Sigmoid colon (tissue), 6 donors: ENCODE measurements at regions not wholly inside any gene's neighbourhood (a gene's known extent, or its start where the extent isn't known, plus 50 kb on each side); places are given as distances from the start of the nearest gene placed in this dataset.

Experiments
- DNase-seq: peaks from one replicate; pipeline ENCODE4 v3.0.0-alpha.2; 2019
- H3K27ac ChIP-seq, 4 donors: fragments of 200-600 bp; sonication (generic); one replicate each; pipeline ENCODE4 v1.5.1; 2016 to 2019; ENCODE audit warnings: mild to moderate bottlenecking in 1 of 4
- H3K27me3 ChIP-seq, 3 donors: fragments of 200-600 bp; sonication (generic); one replicate each; pipeline ENCODE4 v1.5.1; 2019; ENCODE audit warnings: mild to moderate bottlenecking in 1 of 3
- H3K36me3 ChIP-seq, 4 donors: fragments of 200-600 bp; sonication (generic); one replicate each; pipeline ENCODE4 v1.5.1; 2016 to 2019
- H3K4me1 ChIP-seq, 4 donors: fragments of 200-600 bp; sonication (generic); one replicate each; pipeline ENCODE4 v1.5.1; 2017 to 2019
- H3K4me3 ChIP-seq, 4 donors: fragments of 200-600 bp; sonication (generic); one replicate each; pipeline ENCODE4 v1.5.1; 2017 to 2019; ENCODE audit warnings: mild to moderate bottlenecking in 2 of 4, moderate library complexity in 1 of 4
- H3K9me3 ChIP-seq, 4 donors: fragments of 200-600 bp in 3 of 4; sonication (generic) in 3 of 4; one replicate each; pipeline versions ENCODE4 v1.5.1 to v1.6.1; 2013 to 2019
- CTCF ChIP-seq, 4 experiments: fragments of 450-650 bp in 3 of 4; fragments of 200-600 bp in 1 of 4; IDR thresholded peaks; one replicate each; pipeline ENCODE4 v1.5.1; 2016 to 2019; ENCODE audit warnings: antibody characterized with exemption in 4 of 4, mild to moderate bottlenecking in 3 of 4, moderate library complexity in 2 of 4
- EP300 ChIP-seq, 4 donors: sonication (generic); formaldehyde crosslinking; IDR thresholded peaks; one replicate each; pipeline ENCODE4 v1.6.1; 2017; ENCODE audit warnings: antibody characterized with exemption in 4 of 4
- POLR2A ChIP-seq, 2 donors: fragments of 450-650 bp; IDR thresholded peaks; one replicate each; pipeline ENCODE4 v1.6.1; 2016; ENCODE audit warnings: antibody characterized with exemption in 2 of 2, mild to moderate bottlenecking in 2 of 2, moderate library complexity in 2 of 2
- POLR2AphosphoS5 ChIP-seq, 4 donors: sonication (generic); formaldehyde crosslinking; IDR thresholded peaks; one replicate each; pipeline ENCODE4 v1.6.1; 2017; ENCODE audit warnings: antibody characterized with exemption in 4 of 4
- WGBS, 2 donors: extraction: QIAGEN DNeasy Blood & Tissue Kit; methylation state at CpG; one replicate each; pipeline ENCODE4 v1.1.7; 2013; 5-methylcytosine and 5-hydroxymethylcytosine counted together
- intact Hi-C: fragments of 100-400 bp; cut with DNase I; formaldehyde crosslinking; loops from one replicate; pipeline ENCODE4 v1.15.1; 2023
- donor health status: healthy with polysubstance abuse.
- donor health status: healthy.

GRCh38 chr5:101897914-101898313 lies 398.2 kb downstream of the SLCO4C1 start:
- TF ChIP-seq CTCF (IDR thresholded peaks at IDR 0.05) (no peak), EP300 (IDR thresholded peaks at IDR 0.05) (no peak), POLR2A (IDR thresholded peaks at IDR 0.05) (no peak), POLR2AphosphoS5 (IDR thresholded peaks at IDR 0.05) (no peak)
- 69 to 70% methylated on average over 5 of the region's 5 CpGs for WGBS, 2 donors

GRCh38 chr5:101894985-101895384 lies 401.1 kb downstream of the SLCO4C1 start:
- H3K27me3 ChIP-seq: no peaks in the 10 kb centered on the region
- no peaks in the 10 kb centered on the region for H3K36me3 ChIP-seq
- intact Hi-C loops: no loop called here
- H3K4me1 ChIP-seq: peaks cover 0 to 32% (median 14%) of the 10 kb centered on the region in 4 donors
- no peak overlapping the region for H3K27ac ChIP-seq
- no peak for DNase-seq
- no peak overlapping the region for H3K4me3 ChIP-seq
- WGBS, 2 donors: 90% methylated on average over 1 of the region's 1 CpG
- H3K9me3 ChIP-seq: no peaks in the 10 kb centered on the region
- TF ChIP-seq POLR2AphosphoS5 (IDR thresholded peaks at IDR 0.05) (no peak), EP300 (IDR thresholded peaks at IDR 0.05) (no peak), CTCF (IDR thresholded peaks at IDR 0.05) (no peak)

More at GRCh38 chr5:101897914-101898313, 398.2 kb downstream of the SLCO4C1 start:
- peaks cover 0 to 38% (median 16%) of the 10 kb centered on the region in 4 donors for H3K4me1 ChIP-seq
- H3K36me3 ChIP-seq: no peaks in the 10 kb centered on the region
- intact Hi-C loops: no loop called here
- no peak for DNase-seq
- no peak overlapping the region for H3K4me3 ChIP-seq
- no peaks in the 10 kb centered on the region for H3K9me3 ChIP-seq
- H3K27ac ChIP-seq: no peak overlapping the region
- H3K27me3 ChIP-seq: no peaks in the 10 kb centered on the region

DNA sequence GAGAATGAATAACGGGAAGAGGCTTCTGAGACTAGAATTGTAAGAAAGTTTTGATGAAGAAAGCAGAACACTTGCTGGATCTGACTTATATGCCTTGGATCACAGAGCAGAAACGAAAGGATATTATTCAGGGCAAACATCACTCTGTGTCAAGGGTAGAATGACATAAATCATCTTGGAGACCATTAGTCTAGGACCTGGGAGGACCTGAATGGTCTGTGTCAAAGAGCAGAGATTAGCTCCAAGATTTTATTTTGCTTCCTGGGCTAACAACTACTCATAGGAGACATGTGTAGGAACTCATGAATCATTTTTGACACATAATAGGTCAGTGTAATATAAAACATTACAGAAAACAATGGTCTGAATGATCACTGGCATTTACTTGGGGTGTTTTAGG lies 417.9 kb downstream of the SLCO4C1 start:
- H3K27ac ChIP-seq: no peak overlapping the region
- 54 to 55% methylated on average over 2 of the region's 2 CpGs for WGBS, 2 donors
- intact Hi-C loops: no loop called here

GRCh38 chr5:101877451-101877850 lies 418.6 kb downstream of the SLCO4C1 start:
- Histone ChIP-seq H3K27ac (no peak overlapping the region), H3K27me3 (no peaks in the 10 kb centered on the region), H3K4me1 (no peaks in the 10 kb centered on the region), H3K9me3 (no peaks in the 10 kb centered on the region), H3K4me3 (no peak overlapping the region), H3K36me3 (no peaks in the 10 kb centered on the region)
- intact Hi-C loops: no loop called here
- 76 to 83% methylated on average over 1 of the region's 1 CpG for WGBS, 2 donors
- no peak for DNase-seq
- TF ChIP-seq EP300 (IDR thresholded peaks at IDR 0.05) (no peak), CTCF (IDR thresholded peaks at IDR 0.05) (no peak), POLR2A (IDR thresholded peaks at IDR 0.05) (no peak), POLR2AphosphoS5 (IDR thresholded peaks at IDR 0.05) (no peak)

More for the DNA sequence above, 417.9 kb downstream of the SLCO4C1 start:
- Histone ChIP-seq H3K27me3 (no peaks in the 10 kb centered on the region), H3K4me1 (no peaks in the 10 kb centered on the region), H3K36me3 (no peaks in the 10 kb centered on the region), H3K9me3 (no peaks in the 10 kb centered on the region), H3K4me3 (no peak overlapping the region)
- no peak for DNase-seq
- TF ChIP-seq EP300 (IDR thresholded peaks at IDR 0.05): no peak
- TF ChIP-seq POLR2AphosphoS5 (IDR thresholded peaks at IDR 0.05): no peak
- TF ChIP-seq POLR2A (IDR thresholded peaks at IDR 0.05): no peak
- no peak for TF ChIP-seq CTCF (IDR thresholded peaks at IDR 0.05)

DNA sequence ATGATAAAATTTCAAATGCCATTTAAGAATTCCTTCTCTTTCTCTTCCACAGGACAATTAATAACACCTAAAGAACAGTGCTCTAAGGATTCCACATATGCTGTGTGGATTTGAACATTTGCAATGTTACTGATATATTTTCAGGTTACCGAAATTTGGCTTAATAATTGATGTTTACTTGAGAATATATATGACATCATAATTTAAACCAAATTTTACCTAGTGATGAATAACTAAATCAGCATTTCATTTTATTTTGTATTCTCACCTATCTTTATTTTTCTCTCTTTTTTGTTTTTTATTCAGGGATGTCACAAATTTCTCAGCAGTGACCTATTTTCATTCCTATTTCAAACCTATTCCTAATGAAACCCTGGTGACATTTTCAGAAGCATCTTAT lies 429.6 kb downstream of the SLCO4C1 start:
- Histone ChIP-seq H3K27ac (no peak overlapping the region), H3K9me3 (no peaks in the 10 kb centered on the region), H3K4me3 (no peak overlapping the region), H3K36me3 (no peaks in the 10 kb centered on the region), H3K4me1 (no peaks in the 10 kb centered on the region), H3K27me3 (no peaks in the 10 kb centered on the region)
- intact Hi-C loops: no loop called here
- no peak for DNase-seq
- 76 to 91% methylated on average over 1 of the region's 1 CpG for WGBS, 2 donors
- TF ChIP-seq POLR2A (IDR thresholded peaks at IDR 0.05): no peak
- no peak for TF ChIP-seq CTCF (IDR thresholded peaks at IDR 0.05)
